Tibial nerve (tissue), 4 donors: ENCODE measurements at regions not wholly inside any gene's neighbourhood (a gene's known extent, or its start where the extent isn't known, plus 50 kb on each side); places are given as distances from the start of the nearest gene placed in this dataset.
A peak's percentile ranks its signal among the peaks of the same experiment; 100 is the strongest.

ENCODE experiments used
- CTCF ChIP-seq, 5 experiments: fragments of 200-600 bp in 3 of 5; fragments of 450-650 bp in 2 of 5; sonication (generic) in 3 of 5; IDR thresholded peaks; one replicate each; pipeline ENCODE4 v1.5.1; 2016 to 2019; ENCODE audit warnings: antibody characterized with exemption in 5 of 5, mild to moderate bottlenecking in 3 of 5, moderate library complexity in 2 of 5
- EP300 ChIP-seq, 2 donors: sonication (generic); formaldehyde crosslinking; IDR thresholded peaks; one replicate each; pipeline ENCODE4 v1.6.1; 2017; ENCODE audit warnings: antibody characterized with exemption in 2 of 2, mild to moderate bottlenecking in 1 of 2
- POLR2A ChIP-seq, 2 donors: fragments of 450-650 bp; IDR thresholded peaks; one replicate each; pipeline ENCODE4 v1.6.1; 2017; ENCODE audit warnings: antibody characterized with exemption in 2 of 2, mild to moderate bottlenecking in 2 of 2, moderate library complexity in 2 of 2

GRCh38 chr12:88633312-88633711 is 53.0 kb upstream of the KITLG start:
- TF ChIP-seq CTCF (IDR thresholded peaks at IDR 0.05) = peak in 3 of 5 experiments; percentile 16 to 34 (median 22)
- no peak for TF ChIP-seq EP300 (IDR thresholded peaks at IDR 0.05)
- TF ChIP-seq POLR2A (IDR thresholded peaks at IDR 0.05) = no peak
